H1 (cell line): ENCODE measurements at regions not wholly inside any gene's neighbourhood (a gene's known extent, or its start where the extent isn't known, plus 50 kb on each side); places are given as distances from the start of the nearest gene placed in this dataset.

Experiments used
- CBX5 ChIP-seq: fragments of 300-800, 300-1000 bp; sonication (generic); IDR thresholded peaks from 2 replicates; pipeline ENCODE4 v1.7.1; 2016; ENCODE audit warnings: antibody characterized with exemption, low read length, low read depth
- GTF2F1 ChIP-seq: IDR thresholded peaks from 2 replicates; pipeline ENCODE4 v1.6.1; 2012; ENCODE audit warnings: low read depth, low read length, improper control_type of control experiment, borderline replicate concordance
- KDM5A ChIP-seq: fragments of 200-600 bp; IDR thresholded peaks from 2 replicates; pipeline ENCODE4 v1.7.1; 2012; ENCODE audit warnings: mild to moderate bottlenecking, low read length, inconsistent platforms, mixed read lengths
- NRF1 ChIP-seq: IDR thresholded peaks from 2 replicates; pipeline ENCODE4 v1.6.1; 2011; ENCODE audit warnings: mild to moderate bottlenecking, low read depth, low read length, improper control_type of control experiment
- SAP30 ChIP-seq: fragments of 300-600 bp; sonication (generic); IDR thresholded peaks from 2 replicates; pipeline ENCODE4 v1.7.1; 2012; ENCODE audit warnings: low read length, moderate library complexity, mild to moderate bottlenecking, inconsistent platforms; ENCODE audit not compliant: insufficient read depth, insufficient replicate concordance
- SP2 ChIP-seq: IDR thresholded peaks from 2 replicates; pipeline ENCODE4 v1.6.1; 2012; ENCODE audit warnings: mild to moderate bottlenecking, low read length, inconsistent platforms
- TAF1 ChIP-seq: IDR thresholded peaks from 2 replicates; pipeline ENCODE4 v1.6.1; 2011; ENCODE audit warnings: mild to moderate bottlenecking, low read depth, low read length

- no peak for TF ChIP-seq SAP30
- no peak for TF ChIP-seq CBX5
- TF ChIP-seq SP2, result no peak
- TF ChIP-seq NRF1, result no peak
- no peak for TF ChIP-seq TAF1
- no peak for TF ChIP-seq KDM5A
- no peak for TF ChIP-seq GTF2F1
Measured at GRCh38 chr22:46042786-46043185, 65.8 kb upstream of the WNT7B start (continued).
